IPS-18a (cell line): ENCODE measurements at regions not wholly inside any gene's neighbourhood (a gene's known extent, or its start where the extent isn't known, plus 50 kb on each side); places are given as distances from the start of the nearest gene placed in this dataset.

Experiments
- H3K27ac ChIP-seq: one replicate; pipeline ENCODE4 v1.5.1; 2013; ENCODE audit warnings: low read length
- H3K27me3 ChIP-seq: one replicate; pipeline ENCODE4 v1.6.1; 2013; ENCODE audit warnings: mild to moderate bottlenecking, low read length; ENCODE audit not compliant: control insufficient read depth, insufficient read depth
- H3K36me3 ChIP-seq: one replicate; pipeline ENCODE4 v1.6.1; 2013; ENCODE audit warnings: low read depth, low read length; ENCODE audit not compliant: control insufficient read depth
- H3K4me1 ChIP-seq: one replicate; pipeline ENCODE4 v1.6.1; 2013; ENCODE audit warnings: low read depth, low read length; ENCODE audit not compliant: control insufficient read depth
- H3K4me3 ChIP-seq: one replicate; pipeline ENCODE4 v1.5.1; 2013; ENCODE audit warnings: low read length
- H3K9ac ChIP-seq: one replicate; pipeline ENCODE4 v1.6.1; 2013; ENCODE audit warnings: mild to moderate bottlenecking, low read length, moderate library complexity
- H3K9me3 ChIP-seq: one replicate; pipeline ENCODE4 v1.6.1; 2013; ENCODE audit warnings: low read depth, low read length; ENCODE audit not compliant: control insufficient read depth

DNA sequence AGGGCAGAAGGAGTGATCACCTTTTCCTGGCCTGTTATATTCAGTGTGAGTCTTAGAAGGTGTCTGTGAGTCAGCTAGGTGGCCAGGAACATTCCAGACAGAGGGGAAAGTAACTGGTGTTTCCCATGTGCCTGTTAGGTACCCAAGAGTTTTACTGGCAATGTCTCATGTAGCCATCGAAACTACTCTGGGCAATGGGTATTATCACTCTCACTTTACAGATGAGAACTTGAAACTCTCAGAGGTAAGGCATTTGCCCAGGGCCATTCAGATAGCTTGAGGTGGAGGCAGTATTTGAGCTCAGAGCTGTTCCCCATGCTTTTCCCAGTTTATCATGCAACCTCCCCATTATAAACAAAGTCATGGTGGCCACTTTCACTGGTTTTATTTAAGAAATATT is 80.4 kb upstream of the NHS start:
- H3K4me1 ChIP-seq: peaks cover 11% of the 10 kb centered on the region
- H3K9me3 ChIP-seq: no peaks in the 10 kb centered on the region
- no peak overlapping the region for H3K9ac ChIP-seq
- H3K27me3 ChIP-seq: no peaks in the 10 kb centered on the region
- no peak overlapping the region for H3K27ac ChIP-seq
- no peaks in the 10 kb centered on the region for H3K36me3 ChIP-seq
- no peak overlapping the region for H3K4me3 ChIP-seq

DNA sequence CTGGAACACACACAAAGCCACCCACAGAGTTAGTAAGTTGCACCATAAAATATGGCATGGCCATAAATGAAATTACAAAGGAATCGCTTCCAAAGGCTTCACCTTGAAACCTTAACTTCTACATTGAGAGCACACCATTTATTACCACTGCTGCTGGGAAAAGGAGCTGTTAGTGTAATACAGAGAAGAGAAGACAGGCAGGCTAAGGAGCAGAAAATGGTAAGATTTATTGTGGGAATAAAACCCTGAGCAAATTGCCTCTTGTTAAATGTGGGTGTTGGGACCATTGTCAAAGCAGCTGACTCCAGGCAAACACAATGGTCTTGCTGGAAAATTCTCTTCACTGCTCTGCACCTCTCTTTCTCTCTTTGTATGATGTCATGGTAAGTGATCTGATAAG is 79.2 kb upstream of the NHS start:
- Histone ChIP-seq H3K27ac (no peak overlapping the region), H3K9ac (no peak overlapping the region), H3K9me3 (no peaks in the 10 kb centered on the region), H3K27me3 (no peaks in the 10 kb centered on the region), H3K4me1 (peaks cover 11% of the 10 kb centered on the region), H3K4me3 (no peak overlapping the region), H3K36me3 (no peaks in the 10 kb centered on the region)

DNA sequence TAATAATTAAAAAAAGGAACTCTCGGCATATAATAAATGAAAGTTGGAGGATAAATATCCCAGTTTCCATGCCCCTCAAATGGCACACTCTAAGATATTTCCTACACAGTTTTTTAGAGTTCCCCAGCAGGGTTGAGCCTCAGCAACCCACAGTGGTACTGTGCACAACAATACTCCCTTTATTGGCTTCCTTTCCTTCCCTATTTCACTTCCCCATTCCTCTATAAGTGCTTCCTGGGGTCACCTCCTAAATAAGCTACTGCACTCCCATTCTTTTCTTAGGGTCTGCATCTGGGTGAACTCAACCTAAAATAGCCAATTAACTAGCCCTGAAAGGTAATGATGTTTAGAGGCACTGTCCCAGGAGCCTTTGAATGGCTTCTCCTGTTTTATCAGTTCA is 76.4 kb upstream of the NHS start:
- Histone ChIP-seq H3K9ac (no peak overlapping the region), H3K36me3 (no peaks in the 10 kb centered on the region), H3K4me3 (no peak overlapping the region), H3K27me3 (no peaks in the 10 kb centered on the region), H3K4me1 (no peaks in the 10 kb centered on the region), H3K27ac (no peak overlapping the region), H3K9me3 (no peaks in the 10 kb centered on the region)

DNA sequence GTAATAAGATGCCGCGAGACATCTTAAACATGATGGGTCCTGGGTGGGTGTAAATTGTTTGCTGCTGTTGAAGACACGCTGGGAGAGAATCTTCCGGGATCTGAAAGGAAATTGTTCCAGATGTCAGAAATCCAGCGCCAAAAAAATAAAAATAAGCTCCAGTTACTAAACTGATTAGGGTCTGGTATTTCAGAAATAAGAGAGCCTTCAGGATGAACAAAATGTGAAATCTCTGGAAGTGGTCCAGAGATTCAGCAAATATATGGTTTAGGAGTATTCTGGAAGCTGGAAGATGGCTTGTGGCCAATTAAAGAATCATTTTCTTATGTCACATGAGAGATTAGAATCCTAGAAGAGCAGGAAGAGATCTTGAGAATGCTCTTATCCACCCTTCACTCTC is 75.8 kb upstream of the NHS start:
- Histone ChIP-seq H3K4me3 (no peak overlapping the region), H3K9me3 (no peaks in the 10 kb centered on the region), H3K36me3 (no peaks in the 10 kb centered on the region), H3K4me1 (no peaks in the 10 kb centered on the region), H3K9ac (no peak overlapping the region), H3K27me3 (no peaks in the 10 kb centered on the region), H3K27ac (no peak overlapping the region)

DNA sequence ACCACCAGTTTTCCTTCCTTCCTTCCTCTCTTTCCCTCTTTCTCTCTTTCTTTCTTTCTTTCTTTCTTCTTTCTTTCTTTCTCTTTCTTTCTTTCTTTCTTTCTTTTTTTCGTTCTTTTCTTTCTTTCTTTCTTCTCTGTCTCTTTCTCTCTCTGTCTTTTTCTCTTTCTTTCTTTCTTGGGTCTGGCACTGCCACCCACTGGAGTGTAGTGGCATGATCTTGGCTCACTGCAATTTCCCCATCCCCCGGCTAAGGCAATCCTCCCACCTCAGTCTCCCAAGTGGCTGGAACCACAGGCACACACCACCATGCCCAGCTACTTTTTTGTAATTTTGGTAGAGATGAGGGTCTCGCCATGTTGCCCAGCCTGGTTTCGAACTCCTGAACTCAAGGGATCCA is 51.6 kb upstream of the NHS start:
- no peak overlapping the region for H3K4me3 ChIP-seq
- H3K27me3 ChIP-seq: no peaks in the 10 kb centered on the region
- no peaks in the 10 kb centered on the region for H3K36me3 ChIP-seq
- H3K4me1 ChIP-seq: peaks cover 7% of the 10 kb centered on the region
- no peaks in the 10 kb centered on the region for H3K9me3 ChIP-seq
- H3K9ac ChIP-seq: no peak overlapping the region
- H3K27ac ChIP-seq: no peak overlapping the region
